SH-SY5Y (cell line): ENCODE measurements at regions not wholly inside any gene's neighbourhood (a gene's known extent, or its start where the extent isn't known, plus 50 kb on each side); places are given as distances from the start of the nearest gene placed in this dataset.

Experiments
- GATA2 ChIP-seq: IDR thresholded peaks from 2 replicates; pipeline ENCODE4 v1.6.1; 2011; ENCODE audit warnings: mild to moderate bottlenecking, low read depth, low read length
- GATA3 ChIP-seq: IDR thresholded peaks from 2 replicates; pipeline ENCODE4 v1.6.1; 2011; ENCODE audit warnings: low read depth, mild to moderate bottlenecking, low read length, moderate library complexity

GRCh38 chr7:86282014-86282682, 361.6 kb upstream of the GRM3 start:
- TF ChIP-seq GATA3 = no peak
- no peak for TF ChIP-seq GATA2

GRCh38 chr7:86280150-86280549, 363.6 kb upstream of the GRM3 start:
- no peak for TF ChIP-seq GATA3
- TF ChIP-seq GATA2 = no peak

DNA sequence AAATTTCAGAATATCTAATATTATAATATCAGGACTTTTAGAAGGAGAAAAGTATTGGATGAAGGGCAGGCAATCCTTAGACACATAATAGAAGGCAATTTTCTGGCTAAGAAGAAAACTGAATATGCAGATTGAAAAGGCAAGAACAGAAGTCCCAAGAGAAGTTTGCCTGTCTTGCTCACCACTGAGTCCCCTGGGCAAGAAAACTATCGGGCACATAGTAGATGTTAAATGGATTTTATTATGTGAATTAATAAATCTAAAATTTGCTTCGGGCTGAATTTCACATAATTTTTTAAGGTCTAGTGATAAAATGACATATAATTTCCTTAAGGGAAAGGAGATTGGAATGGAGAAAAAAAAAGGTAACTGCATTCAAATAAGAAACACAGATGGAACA, 380.9 kb upstream of the GRM3 start:
- TF ChIP-seq GATA3 = no peak
- no peak for TF ChIP-seq GATA2

- no peak for TF ChIP-seq GATA2
- TF ChIP-seq GATA3 = no peak
Observed at GRCh38 chr7:86257894-86258293, 385.8 kb upstream of the GRM3 start.

DNA sequence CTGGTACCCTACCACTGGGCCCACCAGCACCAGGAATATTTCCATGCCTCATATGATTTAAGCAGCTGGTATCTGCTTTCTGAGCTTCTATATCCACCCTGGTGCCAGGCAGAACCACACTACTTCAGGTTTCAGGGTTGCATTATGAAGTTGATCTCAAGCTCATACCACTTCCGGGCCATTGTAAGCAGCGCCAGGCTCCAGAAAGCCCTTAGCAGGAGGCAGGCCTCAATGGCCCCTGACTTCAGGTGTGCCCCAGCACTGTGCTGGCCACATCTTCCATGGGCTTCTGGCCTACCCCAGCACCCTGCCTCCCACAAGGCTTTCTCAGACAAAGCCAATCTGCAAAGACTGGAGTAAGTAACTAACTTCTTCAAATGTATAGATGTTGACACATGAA, 391.3 kb upstream of the GRM3 start:
- TF ChIP-seq GATA2 = no peak
- TF ChIP-seq GATA3 = no peak

GRCh38 chr7:86248977-86249376, 394.7 kb upstream of the GRM3 start:
- no peak for TF ChIP-seq GATA3
- no peak for TF ChIP-seq GATA2

DNA sequence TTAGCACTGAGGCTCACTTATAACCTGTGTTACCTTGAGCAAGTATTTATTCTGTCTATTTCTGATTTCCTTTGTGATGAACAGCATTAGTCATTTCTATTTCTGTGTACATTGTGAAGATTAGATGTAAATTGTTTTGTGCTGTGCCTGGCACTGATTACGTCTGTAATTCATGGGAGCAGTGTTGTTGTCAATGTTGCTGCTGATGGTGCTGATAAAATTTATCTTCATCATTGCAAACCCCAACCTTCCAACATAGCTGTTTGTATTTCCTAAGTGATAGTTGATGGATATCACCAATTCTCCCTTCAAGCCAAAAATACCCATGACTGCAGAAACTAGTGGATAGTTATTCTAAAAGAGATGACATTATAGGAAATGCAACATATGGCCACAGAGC, 400.5 kb upstream of the GRM3 start:
- TF ChIP-seq GATA2 (peak; percentile 76), GATA3 (peak; percentile 74)

DNA sequence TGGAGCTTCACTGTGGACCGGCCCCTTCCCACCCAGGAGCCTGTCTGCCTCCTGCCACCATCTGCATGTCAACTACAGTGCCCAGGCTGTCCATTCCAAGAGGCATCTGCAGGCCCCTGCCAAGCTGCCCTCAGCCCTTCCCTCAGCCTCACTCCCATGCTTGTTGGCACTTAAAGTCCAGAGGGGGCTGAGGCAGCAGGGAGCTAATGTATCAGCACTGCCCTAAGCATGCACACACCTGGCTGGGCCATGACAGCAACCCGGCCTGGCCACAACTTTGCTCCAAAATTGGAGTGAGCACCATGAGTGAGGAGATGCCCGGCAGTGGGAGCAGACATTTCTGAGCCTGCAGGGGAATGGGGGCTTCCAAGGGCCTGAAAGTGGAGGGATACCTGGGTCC, 417.5 kb upstream of the GRM3 start:
- TF ChIP-seq GATA3 = no peak
- no peak for TF ChIP-seq GATA2

GRCh38 chr7:86222806-86223205, 420.9 kb upstream of the GRM3 start:
- no peak for TF ChIP-seq GATA2
- no peak for TF ChIP-seq GATA3

GRCh38 chr7:86214734-86215133, 429.0 kb upstream of the GRM3 start:
- TF ChIP-seq GATA3 (no peak), GATA2 (no peak)

DNA sequence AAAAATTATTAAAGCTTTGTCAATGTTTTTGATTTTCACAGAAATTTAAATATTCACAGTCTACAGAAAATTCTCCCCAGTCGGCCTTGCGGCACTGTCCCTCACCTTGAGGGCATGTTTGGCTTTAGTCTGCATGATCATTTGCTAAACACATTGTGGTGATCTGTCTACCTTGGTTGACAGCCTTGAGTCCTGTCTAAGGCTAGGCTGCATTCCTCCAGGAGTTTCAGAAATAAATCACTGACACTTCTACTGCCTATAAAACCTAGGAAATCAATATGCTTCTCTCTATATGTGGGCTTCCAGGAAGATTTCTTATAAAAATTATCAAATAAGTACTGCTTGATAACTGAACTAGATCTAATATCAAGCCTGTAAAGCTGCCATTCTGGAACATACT, 430.7 kb upstream of the GRM3 start:
- TF ChIP-seq GATA2 (no peak), GATA3 (no peak)

- TF ChIP-seq GATA2 = no peak
- TF ChIP-seq GATA3 = no peak
Observed at GRCh38 chr7:86209036-86209435, 434.7 kb upstream of the GRM3 start.

- TF ChIP-seq GATA2 (no peak), GATA3 (no peak)
Observed at GRCh38 chr7:86207740-86208139, 436.0 kb upstream of the GRM3 start.

DNA sequence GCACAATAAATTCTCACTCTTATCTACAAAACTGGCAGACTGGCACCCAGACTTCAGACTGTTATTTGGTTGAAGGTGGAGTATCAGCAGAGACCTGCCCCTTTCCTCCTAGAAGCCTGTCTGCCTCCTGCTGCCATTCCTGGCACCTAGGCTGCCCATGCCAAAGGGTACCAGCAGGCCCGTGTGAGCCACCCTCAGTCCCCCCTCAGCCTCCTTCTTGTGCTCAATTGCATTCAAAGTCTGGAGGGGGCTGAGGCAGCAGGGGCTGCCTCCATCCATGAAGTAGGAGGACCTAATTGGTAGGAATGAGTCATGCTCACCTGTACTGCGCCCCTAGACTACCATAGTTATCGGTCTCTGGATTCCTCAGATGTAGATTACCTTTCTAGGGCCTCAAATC, 440.9 kb upstream of the GRM3 start:
- TF ChIP-seq GATA2 (no peak), GATA3 (no peak)

DNA sequence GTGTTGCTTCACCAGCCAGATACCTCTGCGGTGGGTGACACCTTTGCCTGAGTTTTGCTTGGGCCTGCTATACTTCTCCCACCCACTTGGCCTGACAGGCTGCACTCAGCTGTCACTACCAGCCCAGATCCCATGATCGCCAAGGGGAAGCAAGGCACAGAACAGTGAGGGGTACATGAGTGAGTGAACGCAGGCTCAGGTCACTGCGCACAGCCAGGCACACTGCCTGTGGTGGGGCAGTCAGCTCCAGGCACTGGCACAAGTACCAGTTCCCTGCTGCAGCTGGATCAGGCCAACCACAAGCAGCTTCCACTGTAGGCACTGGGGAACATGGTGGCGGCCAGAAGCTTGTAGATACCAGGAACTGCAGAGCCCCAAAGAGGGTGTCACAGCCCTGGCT, 441.9 kb upstream of the GRM3 start:
- TF ChIP-seq GATA3 (no peak), GATA2 (no peak)
